H1 (cell line): ENCODE measurements at regions not wholly inside any gene's neighbourhood (a gene's known extent, or its start where the extent isn't known, plus 50 kb on each side); places are given as distances from the start of the nearest gene placed in this dataset.

ENCODE experiments used
- CTCF ChIA-PET: fragments of 300-600 bp; sonication (Branson Sonifier 250); formaldehyde crosslinking; loops from one replicate; lab custom pipeline; 2021; ENCODE audit not compliant: partially characterized antibody; lab: Charles Lee
- POLR2A ChIA-PET: fragments of 300-600 bp; sonication (Branson Sonifier 250); formaldehyde crosslinking; loops from one replicate; lab custom pipeline; 2021; ENCODE audit warnings: inconsistent platforms; ENCODE audit not compliant: partially characterized antibody; lab: Charles Lee
- DNase-seq, 2 experiments: peaks; one replicate each; pipeline versions ENCODE4 v3.0.0 to v3.0.0-alpha.2; 2010 to 2022; ENCODE audit warnings: low spot score in 2 of 2, low read depth in 1 of 2, mixed read lengths in 1 of 2
- FAIRE-seq: peaks from 2 replicates; lab custom pipeline; 2011; peaks lifted over from hg19 to GRCh38; lab: Jason Lieb, UNC
- H2AFZ ChIP-seq: 2 replicates; pipeline ENCODE4 v1.8.1; 2012; ENCODE audit warnings: low read length, inconsistent platforms
- H2AK5ac ChIP-seq: 2 replicates; pipeline ENCODE4 v1.6.1; 2013; ENCODE audit warnings: low read depth, low read length
- H2BK120ac ChIP-seq: replicated peaks from 2 replicates; pipeline ENCODE3; 2013; ENCODE audit warnings: low read depth, low read length, inconsistent platforms
- H2BK12ac ChIP-seq: 2 replicates; pipeline ENCODE4 v1.6.1; 2013; ENCODE audit warnings: low read depth, low read length
- H2BK15ac ChIP-seq: 2 replicates; pipeline ENCODE4 v1.6.1; 2013; ENCODE audit warnings: low read length
- H2BK20ac ChIP-seq: 2 replicates; pipeline ENCODE4 v1.6.1; 2013; ENCODE audit warnings: low read length
- H2BK5ac ChIP-seq: 2 replicates; pipeline ENCODE4 v1.6.1; 2013; ENCODE audit warnings: low read depth, low read length
- H3K14ac ChIP-seq: 2 replicates; pipeline ENCODE4 v1.6.1; 2013; ENCODE audit warnings: inconsistent platforms; ENCODE audit not compliant: insufficient read length
- H3K18ac ChIP-seq: 2 replicates; pipeline ENCODE4 v1.6.1; 2013; ENCODE audit warnings: low read length; ENCODE audit errors: extremely low read depth
- H3K23ac ChIP-seq: 2 replicates; pipeline ENCODE4 v1.6.1; 2013; ENCODE audit warnings: inconsistent platforms; ENCODE audit not compliant: insufficient read length
- H3K23me2 ChIP-seq: 2 replicates; pipeline ENCODE4 v1.6.1; 2013; ENCODE audit warnings: low read depth, low read length
- H3K27ac ChIP-seq: 2 replicates; pipeline ENCODE4 v1.6.1; 2011; ENCODE audit warnings: low read depth, low read length, inconsistent platforms
- H3K27me3 ChIP-seq, 4 experiments: replicated peaks in 1 of 4; 1 replicate in 1 of 4; 2 replicates in 3 of 4; pipeline versions ENCODE4 v1.6.1 to v1.8.1; 2011 to 2013; ENCODE audit warnings: low read length in 3 of 4, mild to moderate bottlenecking in 3 of 4, inconsistent platforms in 2 of 4, mixed read lengths in 2 of 4, moderate library complexity in 1 of 4; ENCODE audit not compliant: control insufficient read depth in 3 of 4, insufficient read depth in 3 of 4; ENCODE audit errors: extremely low read depth in 1 of 4
- H3K36me3 ChIP-seq, 4 experiments: 2 replicates each; pipeline versions ENCODE4 v1.6.1 to v1.8.1; 2011 to 2013; ENCODE audit warnings: mild to moderate bottlenecking in 4 of 4, low read length in 3 of 4, moderate library complexity in 2 of 4, control low read depth in 1 of 4, inconsistent platforms in 1 of 4; ENCODE audit not compliant: insufficient read depth in 4 of 4, control insufficient read depth in 2 of 4
- H3K4ac ChIP-seq: replicated peaks from 2 replicates; pipeline ENCODE3; 2013; ENCODE audit warnings: low read length, low read depth, mixed read lengths, inconsistent platforms; ENCODE audit not compliant: insufficient read length
- H3K4me1 ChIP-seq, 4 experiments: replicated peaks in 1 of 4; 1 replicate in 1 of 4; 2 replicates in 3 of 4; pipeline versions ENCODE4 v1.6.1 to v1.8.1; 2011 to 2013; ENCODE audit warnings: low read length in 3 of 4, inconsistent platforms in 2 of 4, mixed read lengths in 1 of 4; ENCODE audit not compliant: insufficient read depth in 4 of 4, control insufficient read depth in 3 of 4
- H3K4me2 ChIP-seq, 2 experiments: 2 replicates each; pipeline versions ENCODE4 v1.6.1 to v1.8.1; 2011 to 2013; ENCODE audit warnings: low read depth in 2 of 2, low read length in 2 of 2, control low read depth in 1 of 2, inconsistent platforms in 1 of 2, mild to moderate bottlenecking in 1 of 2; ENCODE audit not compliant: insufficient read depth in 1 of 2
- H3K4me3 ChIP-seq, 4 experiments: fragments of 200-600, 300-600 bp in 1 of 4; sonication (generic), shearing (Covaris generic), sonication (Bioruptor Twin) in 1 of 4; 2 replicates each; pipeline versions ENCODE4 v1.5.1 to v1.8.1; 2011 to 2016; ENCODE audit warnings: low read length in 4 of 4, low read depth in 3 of 4, control low read depth in 2 of 4, inconsistent platforms in 2 of 4, mild to moderate bottlenecking in 2 of 4, mixed read lengths in 1 of 4, moderate library complexity in 1 of 4; ENCODE audit not compliant: insufficient read depth in 2 of 4; ENCODE audit errors: extremely low read depth in 1 of 4
- H3K56ac ChIP-seq: replicated peaks from 2 replicates; pipeline ENCODE3; 2013; ENCODE audit warnings: low read depth, mild to moderate bottlenecking, mixed read lengths, low read length, inconsistent platforms; ENCODE audit not compliant: insufficient read length
- H3K79me1 ChIP-seq: 2 replicates; pipeline ENCODE4 v1.6.1; 2013; ENCODE audit warnings: low read depth, low read length, control low read depth
- H3K79me2 ChIP-seq, 2 experiments: 2 replicates each; pipeline versions ENCODE4 v1.6.1 to v1.8.1; 2012 to 2013; ENCODE audit warnings: low read length in 2 of 2, mild to moderate bottlenecking in 2 of 2, inconsistent platforms in 1 of 2; ENCODE audit not compliant: insufficient read depth in 2 of 2, control insufficient read depth in 1 of 2
- H3K9ac ChIP-seq, 4 experiments: replicated peaks in 1 of 4; 1 replicate in 1 of 4; 2 replicates in 3 of 4; pipeline versions ENCODE4 v1.6.1 to v1.8.1; 2011 to 2013; ENCODE audit warnings: low read depth in 3 of 4, low read length in 3 of 4, control low read depth in 2 of 4, mild to moderate bottlenecking in 2 of 4, moderate library complexity in 2 of 4, inconsistent platforms in 1 of 4; ENCODE audit errors: extremely low read depth in 1 of 4
- H3K9me3 ChIP-seq, 2 experiments: 2 replicates each; pipeline versions ENCODE4 v1.6.1 to v1.8.1; 2012 to 2013; ENCODE audit warnings: mild to moderate bottlenecking in 2 of 2, moderate library complexity in 2 of 2, control low read depth in 1 of 2, inconsistent platforms in 1 of 2, low read depth in 1 of 2, low read length in 1 of 2, mixed read lengths in 1 of 2; ENCODE audit not compliant: insufficient read depth in 2 of 2
- H4K20me1 ChIP-seq, 2 experiments: replicated peaks in 1 of 2; 2 replicates each; pipeline versions ENCODE3 to v1.8.1; 2011 to 2013; ENCODE audit warnings: inconsistent platforms in 2 of 2, low read length in 2 of 2, mild to moderate bottlenecking in 1 of 2; ENCODE audit not compliant: insufficient read depth in 2 of 2, control insufficient read depth in 1 of 2
- H4K5ac ChIP-seq: 2 replicates; pipeline ENCODE4 v1.6.1; 2013; ENCODE audit warnings: low read length, low read depth, mixed read lengths, inconsistent platforms; ENCODE audit not compliant: insufficient read length
- H4K8ac ChIP-seq: 2 replicates; pipeline ENCODE4 v1.8.0; 2013; ENCODE audit warnings: mild to moderate bottlenecking, moderate library complexity, low read length, inconsistent platforms; ENCODE audit not compliant: insufficient read depth; ENCODE audit errors: extremely low read depth
- H4K91ac ChIP-seq: replicated peaks from 2 replicates; pipeline ENCODE3; 2013; ENCODE audit warnings: low read length, mixed read lengths, inconsistent platforms; ENCODE audit not compliant: insufficient read length
- ATF2 ChIP-seq: IDR thresholded peaks from 2 replicates; pipeline ENCODE4 v1.6.1; 2012; ENCODE audit warnings: low read length, inconsistent platforms
- CEBPB ChIP-seq: IDR thresholded peaks from 2 replicates; pipeline ENCODE4 v1.6.1; 2012; ENCODE audit warnings: low read depth, low read length
- CREB1 ChIP-seq: IDR thresholded peaks from 2 replicates; pipeline ENCODE4 v1.6.1; 2012; ENCODE audit warnings: inconsistent platforms
- EZH2 ChIP-seq: fragments of 200-600 bp; sonication (generic); IDR thresholded peaks from 2 replicates; pipeline ENCODE4 v1.7.1; 2012; ENCODE audit warnings: low read depth, mild to moderate bottlenecking, moderate library complexity, low read length, inconsistent platforms; ENCODE audit not compliant: severe bottlenecking
- MAFK ChIP-seq: IDR thresholded peaks from 2 replicates; pipeline ENCODE4 v1.6.1; 2012; ENCODE audit warnings: low read depth, mild to moderate bottlenecking, improper control_type of control experiment, low read length
- MAX ChIP-seq: IDR thresholded peaks from 2 replicates; pipeline ENCODE4 v1.6.1; 2012; ENCODE audit warnings: inconsistent platforms
- NRF1 ChIP-seq: IDR thresholded peaks from 2 replicates; pipeline ENCODE4 v1.6.1; 2011; ENCODE audit warnings: mild to moderate bottlenecking, low read depth, low read length, improper control_type of control experiment
- PHF8 ChIP-seq: fragments of 200-600 bp; sonication (generic); conservative IDR thresholded peaks from 2 replicates; pipeline ENCODE4 v1.7.1; 2012; ENCODE audit warnings: low read depth, mild to moderate bottlenecking, inconsistent platforms, low read length, moderate library complexity
- POLR2A ChIP-seq, 2 experiments: IDR thresholded peaks; 1 replicate in 1 of 2; 2 replicates in 1 of 2; pipeline ENCODE4 v1.6.1; 2011; ENCODE audit warnings: low read depth in 2 of 2, low read length in 2 of 2, mild to moderate bottlenecking in 2 of 2; ENCODE audit errors: control extremely low read depth in 1 of 2
- POLR2AphosphoS5 ChIP-seq: IDR thresholded peaks from 2 replicates; pipeline ENCODE4 v1.6.1; 2011; ENCODE audit warnings: low read depth, low read length
- RFX5 ChIP-seq: IDR thresholded peaks from 2 replicates; pipeline ENCODE4 v1.6.1; 2011; ENCODE audit warnings: low read depth, low read length, improper control_type of control experiment, borderline replicate concordance
- SP4 ChIP-seq: IDR thresholded peaks from 2 replicates; pipeline ENCODE4 v1.6.1; 2012; ENCODE audit warnings: low read length, inconsistent platforms
- SRF ChIP-seq: IDR thresholded peaks from 2 replicates; pipeline ENCODE4 v1.6.1; 2011; ENCODE audit warnings: mild to moderate bottlenecking, low read depth, low read length, moderate library complexity
- ZNF274 ChIP-seq: IDR thresholded peaks from 2 replicates; pipeline ENCODE4 v1.7.0; 2012; ENCODE audit warnings: low read length, borderline replicate concordance; ENCODE audit errors: extremely low read depth
- WGBS, 2 experiments: shearing (Covaris generic) in 1 of 2; methylation state at CpG; one replicate each; pipeline versions ENCODE4 v1.1.6 to v1.1.7; 2013 to 2015; ENCODE audit warnings: low lambda C conversion rate in 2 of 2, mixed read lengths in 2 of 2, inconsistent platforms in 1 of 2, low coverage in 1 of 2, missing lambda C conversion rate in 1 of 2; ENCODE audit not compliant: insufficient replicate concordance in 2 of 2, insufficient coverage in 1 of 2, insufficient read length in 1 of 2; ENCODE audit errors: extremely low coverage in 1 of 2, missing lambda C conversion rate in 1 of 2; 5-methylcytosine and 5-hydroxymethylcytosine counted together

- Histone ChIP-seq H3K56ac (no peak overlapping the region), H3K14ac (no peak overlapping the region), H2BK120ac (no peak overlapping the region), H4K20me1 (no peaks in the 10 kb centered on the region), H2BK15ac (no peak overlapping the region), H2AK5ac (no peak overlapping the region), H3K9ac (no peak overlapping the region), H2AFZ (no peak overlapping the region), H2BK12ac (no peak overlapping the region), H4K5ac (no peak overlapping the region), H3K27ac (no peak overlapping the region), H3K79me2 (no peaks in the 10 kb centered on the region), H4K8ac (no peak overlapping the region), H3K4ac (no peak overlapping the region), H3K18ac (no peak overlapping the region), H3K79me1 (no peaks in the 10 kb centered on the region), H3K23me2 (no peaks in the 10 kb centered on the region; the same call in none of the 2 replicates), H4K91ac (no peak overlapping the region), H3K4me2 (no peak overlapping the region), H3K23ac (no peak overlapping the region), H3K4me3 (no peak overlapping the region), H3K36me3 (no peaks in the 10 kb centered on the region), H3K4me1 (no peaks in the 10 kb centered on the region; a peak in 2 of 7 replicates), H2BK5ac (no peak overlapping the region), H3K9me3 (no peaks in the 10 kb centered on the region), H2BK20ac (no peak overlapping the region), H3K27me3 (no peaks in the 10 kb centered on the region)
- FAIRE-seq (no peak), DNase-seq (no peak)
- 88% methylated on average over 1 of the region's 1 CpG; no CpG with 5 or more reads in 1 of the 2 experiments for WGBS, 2 experiments
- ChIA-PET CTCF (interaction anchor here (0.7 kb wide), 1 partner anchor 282 kb away, joined by 3 read pairs; no protein-coding TSS in a partner anchor), POLR2A (interaction anchor here (0.6 to 1.9 kb wide), 2 partner anchors 11 to 66 kb away, joined by 3 to 5 read pairs; no protein-coding TSS in a partner anchor)
- TF ChIP-seq CREB1 = no peak
- TF ChIP-seq MAFK = no peak
- TF ChIP-seq RFX5 = no peak
- TF ChIP-seq POLR2A (IDR thresholded peaks at IDR 0.05; ENCODE audit: control extremely low read depth in 1 of 2, low read depth in 2 of 2, low read length in 2 of 2) = no peak
- TF ChIP-seq NRF1 = no peak
- TF ChIP-seq EZH2 = no peak
- TF ChIP-seq CEBPB = no peak
- no peak for TF ChIP-seq ATF2
- no peak for TF ChIP-seq SRF
- no peak for TF ChIP-seq POLR2AphosphoS5
- no peak for TF ChIP-seq ZNF274
- no peak for TF ChIP-seq SP4
- no peak for TF ChIP-seq MAX
- no peak for TF ChIP-seq PHF8
Observed at GRCh38 chr7:91571601-91572000, 307.4 kb downstream of the FZD1 start.
